ENCODE measurements at regions not wholly inside any gene's neighbourhood (a gene's known extent, or its start where the extent isn't known, plus 50 kb on each side); places are given as distances from the start of the nearest gene placed in this dataset.
"Not testable (repeated sequence)": the region's sequence is repeated elsewhere in the genome, so short reads cannot be mapped to it uniquely, and the experiment has no call there.

DNA sequence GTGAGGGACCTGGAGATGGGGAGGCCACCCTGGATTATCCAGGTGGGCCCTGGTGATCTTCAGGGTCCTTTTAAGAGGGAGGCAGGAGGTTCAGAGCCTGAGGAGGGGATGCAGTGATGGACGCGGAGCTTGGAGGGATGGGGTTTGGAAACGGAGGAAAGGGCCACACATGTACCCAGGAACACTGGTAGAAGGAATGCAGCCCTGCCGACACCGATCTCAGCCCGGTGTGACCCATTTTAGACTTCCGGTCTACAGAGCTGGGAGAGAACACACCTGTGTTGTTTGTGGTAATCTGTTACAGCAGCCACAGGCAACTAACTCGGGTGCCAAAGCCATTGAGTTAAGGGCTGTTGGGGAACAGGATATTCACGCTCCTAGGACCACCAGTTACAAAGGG lies 345.2 kb downstream of the CNTNAP3B start:
- TF ChIP-seq, protein P1, sequence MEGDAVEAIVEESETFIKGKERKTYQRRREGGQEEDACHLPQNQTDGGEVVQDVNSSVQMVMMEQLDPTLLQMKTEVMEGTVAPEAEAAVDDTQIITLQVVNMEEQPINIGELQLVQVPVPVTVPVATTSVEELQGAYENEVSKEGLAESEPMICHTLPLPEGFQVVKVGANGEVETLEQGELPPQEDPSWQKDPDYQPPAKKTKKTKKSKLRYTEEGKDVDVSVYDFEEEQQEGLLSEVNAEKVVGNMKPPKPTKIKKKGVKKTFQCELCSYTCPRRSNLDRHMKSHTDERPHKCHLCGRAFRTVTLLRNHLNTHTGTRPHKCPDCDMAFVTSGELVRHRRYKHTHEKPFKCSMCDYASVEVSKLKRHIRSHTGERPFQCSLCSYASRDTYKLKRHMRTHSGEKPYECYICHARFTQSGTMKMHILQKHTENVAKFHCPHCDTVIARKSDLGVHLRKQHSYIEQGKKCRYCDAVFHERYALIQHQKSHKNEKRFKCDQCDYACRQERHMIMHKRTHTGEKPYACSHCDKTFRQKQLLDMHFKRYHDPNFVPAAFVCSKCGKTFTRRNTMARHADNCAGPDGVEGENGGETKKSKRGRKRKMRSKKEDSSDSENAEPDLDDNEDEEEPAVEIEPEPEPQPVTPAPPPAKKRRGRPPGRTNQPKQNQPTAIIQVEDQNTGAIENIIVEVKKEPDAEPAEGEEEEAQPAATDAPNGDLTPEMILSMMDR (IDR thresholded peaks at IDR 0.05) = not testable (repeated sequence)
- TF ChIP-seq POLR2A (IDR thresholded peaks at IDR 0.05) = not testable (repeated sequence)
